Thoracic aorta (tissue), 2 donors: ENCODE measurements at regions not wholly inside any gene's neighbourhood (a gene's known extent, or its start where the extent isn't known, plus 50 kb on each side); places are given as distances from the start of the nearest gene placed in this dataset.

ENCODE experiments used
- ATAC-seq: fragments of 150-250 bp; one replicate; pipeline ENCODE4 v1.8.0; 2017; ENCODE audit warnings: low read depth; ENCODE audit not compliant: insufficient number of reproducible peaks, low FRiP score
- DNase-seq: peaks from one replicate; pipeline ENCODE4 v3.0.0-alpha.2; 2020; ENCODE audit warnings: low spot score
- H3K27ac ChIP-seq, 2 donors: fragments of 200-600 bp; sonication (generic); 1 replicate in 1 of 2; 2 replicates in 1 of 2; pipeline ENCODE4 v1.5.1; 2016; ENCODE audit warnings: mild to moderate bottlenecking in 2 of 2, moderate library complexity in 2 of 2
- H3K27me3 ChIP-seq: fragments of 200-600 bp; sonication (generic); replicated peaks from 2 replicates; pipeline ENCODE4 v1.6.0; 2016; ENCODE audit warnings: mild to moderate bottlenecking; ENCODE audit not compliant: insufficient read depth
- H3K36me3 ChIP-seq: fragments of 200-600 bp; sonication (generic); one replicate; pipeline ENCODE4 v1.5.1; 2016
- H3K4me1 ChIP-seq, 2 donors: fragments of 200-600 bp; sonication (generic); 1 replicate in 1 of 2; 2 replicates in 1 of 2; pipeline versions ENCODE4 v1.5.1 to v1.6.0; 2016; ENCODE audit warnings: low read depth in 2 of 2, mild to moderate bottlenecking in 1 of 2; ENCODE audit not compliant: control insufficient read depth in 1 of 2
- H3K4me3 ChIP-seq: fragments of 200-600 bp; sonication (generic); 2 replicates; pipeline ENCODE4 v1.5.1; 2016; ENCODE audit warnings: mild to moderate bottlenecking
- H3K9me3 ChIP-seq: fragments of 200-600 bp; sonication (generic); 2 replicates; pipeline ENCODE4 v1.5.1; 2016
- TF ChIP-seq, protein P1 (sequence below): fragments of 200-600 bp; sonication (generic); IDR thresholded peaks from one replicate; pipeline ENCODE4 v1.5.1; 2019; ENCODE audit warnings: antibody characterized with exemption

DNA sequence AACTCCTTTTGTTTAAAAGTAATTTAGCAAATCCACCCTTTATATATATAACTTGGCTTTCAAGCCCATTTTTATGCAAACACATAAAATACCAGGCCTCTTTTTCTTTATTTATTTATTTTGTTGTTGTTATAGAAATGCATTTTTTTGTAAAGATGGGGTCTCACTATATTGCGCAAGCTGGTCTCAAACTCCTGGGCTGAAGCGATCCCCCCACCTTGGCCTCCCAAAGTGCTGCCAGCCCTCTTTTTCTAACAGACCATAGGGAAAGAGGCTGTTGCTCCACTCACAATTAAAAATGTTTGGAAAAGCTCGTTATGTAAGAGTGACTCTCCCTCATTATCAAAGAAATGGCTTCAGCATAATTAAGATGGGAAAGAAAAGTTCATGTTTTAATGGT lies 440.9 kb downstream of the HACE1 start:
- no peak overlapping the region for H3K4me3 ChIP-seq
- no peaks in the 10 kb centered on the region for H3K36me3 ChIP-seq
- H3K9me3 ChIP-seq, result no peaks in the 10 kb centered on the region
- H3K27ac ChIP-seq, result no peak overlapping the region
- ATAC-seq, result no peak
- no peak for DNase-seq
- H3K27me3 ChIP-seq, result no peaks in the 10 kb centered on the region
- no peaks in the 10 kb centered on the region for H3K4me1 ChIP-seq
- TF ChIP-seq, protein P1, sequence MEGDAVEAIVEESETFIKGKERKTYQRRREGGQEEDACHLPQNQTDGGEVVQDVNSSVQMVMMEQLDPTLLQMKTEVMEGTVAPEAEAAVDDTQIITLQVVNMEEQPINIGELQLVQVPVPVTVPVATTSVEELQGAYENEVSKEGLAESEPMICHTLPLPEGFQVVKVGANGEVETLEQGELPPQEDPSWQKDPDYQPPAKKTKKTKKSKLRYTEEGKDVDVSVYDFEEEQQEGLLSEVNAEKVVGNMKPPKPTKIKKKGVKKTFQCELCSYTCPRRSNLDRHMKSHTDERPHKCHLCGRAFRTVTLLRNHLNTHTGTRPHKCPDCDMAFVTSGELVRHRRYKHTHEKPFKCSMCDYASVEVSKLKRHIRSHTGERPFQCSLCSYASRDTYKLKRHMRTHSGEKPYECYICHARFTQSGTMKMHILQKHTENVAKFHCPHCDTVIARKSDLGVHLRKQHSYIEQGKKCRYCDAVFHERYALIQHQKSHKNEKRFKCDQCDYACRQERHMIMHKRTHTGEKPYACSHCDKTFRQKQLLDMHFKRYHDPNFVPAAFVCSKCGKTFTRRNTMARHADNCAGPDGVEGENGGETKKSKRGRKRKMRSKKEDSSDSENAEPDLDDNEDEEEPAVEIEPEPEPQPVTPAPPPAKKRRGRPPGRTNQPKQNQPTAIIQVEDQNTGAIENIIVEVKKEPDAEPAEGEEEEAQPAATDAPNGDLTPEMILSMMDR, result no peak

DNA sequence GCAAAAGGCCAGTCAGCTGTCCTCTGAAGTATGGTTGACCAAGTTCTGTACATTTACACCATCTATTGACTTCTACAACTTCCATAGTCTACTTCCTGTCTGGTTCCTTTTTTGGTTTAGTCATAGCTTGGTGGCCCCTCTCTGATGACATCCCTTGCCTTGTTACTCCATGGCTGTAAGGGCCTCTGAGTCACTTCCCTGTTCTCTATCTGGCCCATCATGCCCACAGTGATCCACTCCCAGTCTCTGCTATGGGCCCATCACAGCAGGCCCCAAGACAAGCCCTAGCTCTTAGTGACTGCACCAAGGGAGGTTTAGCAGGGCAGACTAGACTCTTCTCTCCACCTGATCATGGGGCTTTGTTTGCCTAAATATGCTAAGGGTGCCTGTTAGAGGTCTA lies 441.6 kb downstream of the HACE1 start:
- DNase-seq, result no peak
- TF ChIP-seq, protein P1, result no peak
- Histone ChIP-seq H3K4me3 (no peak overlapping the region), H3K27ac (no peak overlapping the region), H3K9me3 (no peaks in the 10 kb centered on the region), H3K27me3 (no peaks in the 10 kb centered on the region), H3K36me3 (no peaks in the 10 kb centered on the region), H3K4me1 (no peaks in the 10 kb centered on the region)
- no peak for ATAC-seq

DNA sequence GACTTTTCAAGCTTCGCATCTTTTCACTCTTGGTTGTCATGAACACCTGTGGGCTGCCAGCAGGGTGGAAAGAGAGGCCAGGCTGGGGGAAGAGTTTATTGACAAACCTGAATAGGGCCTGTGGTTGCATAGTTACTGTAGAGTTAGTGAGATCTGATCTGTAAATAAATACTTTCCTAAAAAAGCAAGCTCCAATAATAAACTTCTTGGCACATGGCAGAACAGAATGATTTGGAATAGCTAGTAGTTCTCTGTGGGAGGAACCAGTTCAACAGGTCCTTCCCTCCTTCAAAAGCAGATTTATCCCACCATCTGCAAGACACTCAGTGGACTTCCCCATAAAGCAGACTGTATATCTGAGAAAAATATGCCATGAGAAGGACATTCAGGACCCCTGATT lies 445.0 kb downstream of the HACE1 start:
- TF ChIP-seq, protein P1, result no peak
- DNase-seq (no peak), ATAC-seq (no peak)
- no peaks in the 10 kb centered on the region for H3K4me1 ChIP-seq
- H3K4me3 ChIP-seq, result no peak overlapping the region
- H3K27me3 ChIP-seq, result no peaks in the 10 kb centered on the region
- no peaks in the 10 kb centered on the region for H3K9me3 ChIP-seq
- H3K36me3 ChIP-seq, result no peaks in the 10 kb centered on the region
- H3K27ac ChIP-seq, result no peak overlapping the region

DNA sequence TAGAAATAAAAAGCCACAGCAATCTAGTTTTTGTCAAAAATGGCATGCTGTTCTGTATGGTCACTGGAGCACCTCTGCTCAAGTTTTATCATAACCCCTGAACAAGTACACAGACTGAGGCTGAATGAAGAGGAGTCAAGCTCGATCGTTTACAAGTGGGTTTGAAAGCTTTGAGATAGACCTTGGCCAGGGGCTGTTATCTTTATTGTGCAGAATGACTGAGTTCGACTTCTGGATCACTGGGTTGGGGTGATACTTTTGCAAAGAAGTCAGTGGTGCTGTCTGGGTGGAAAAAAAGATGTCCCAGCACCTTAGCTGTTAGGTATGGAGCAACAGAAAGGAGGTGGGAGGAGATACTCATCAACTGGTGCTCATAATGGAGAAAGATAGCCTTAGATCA lies 446.0 kb downstream of the HACE1 start:
- ATAC-seq (no peak), DNase-seq (no peak)
- TF ChIP-seq, protein P1, result no peak

DNA sequence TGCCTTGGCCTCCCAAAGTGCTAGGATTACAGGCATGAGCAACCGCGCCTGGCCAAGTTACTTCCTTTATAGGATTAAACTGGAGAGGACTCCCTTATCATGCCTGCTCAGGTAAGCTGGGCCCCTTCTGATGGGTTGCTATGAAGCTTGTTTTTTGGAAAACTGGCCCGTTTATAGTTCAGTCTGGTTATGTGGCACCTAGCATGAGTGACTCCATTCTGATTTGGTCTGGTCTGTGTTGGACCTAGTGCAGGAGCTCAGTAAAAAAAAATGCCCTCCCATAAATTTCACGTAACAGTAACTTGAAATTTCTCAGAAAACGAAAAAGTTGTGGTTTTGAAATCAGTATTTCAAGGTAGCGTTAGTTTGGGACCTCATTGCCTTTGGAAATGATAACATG lies 448.4 kb downstream of the HACE1 start:
- no peaks in the 10 kb centered on the region for H3K27me3 ChIP-seq
- H3K4me3 ChIP-seq, result no peak overlapping the region
- DNase-seq, result no peak
- no peaks in the 10 kb centered on the region for H3K36me3 ChIP-seq
- H3K4me1 ChIP-seq, result no peaks in the 10 kb centered on the region
- no peak for ATAC-seq
- no peaks in the 10 kb centered on the region for H3K9me3 ChIP-seq
- no peak overlapping the region for H3K27ac ChIP-seq
- TF ChIP-seq, protein P1, result no peak

More for the DNA sequence above, 446.0 kb downstream of the HACE1 start:
- H3K9me3 ChIP-seq, result no peaks in the 10 kb centered on the region
- no peak overlapping the region for H3K4me3 ChIP-seq
- H3K4me1 ChIP-seq, result no peaks in the 10 kb centered on the region
- no peaks in the 10 kb centered on the region for H3K36me3 ChIP-seq
- H3K27ac ChIP-seq, result no peak overlapping the region
- H3K27me3 ChIP-seq, result no peaks in the 10 kb centered on the region
